PFSK-1 (cell line): ENCODE measurements at regions not wholly inside any gene's neighbourhood (a gene's known extent, or its start where the extent isn't known, plus 50 kb on each side); places are given as distances from the start of the nearest gene placed in this dataset.

Source experiments
- FOXP2 ChIP-seq: optimal IDR thresholded peaks from 2 replicates; pipeline ENCODE3; 2011; ENCODE audit warnings: borderline replicate concordance, control low read depth, inconsistent platforms; ENCODE audit not compliant: insufficient read depth; ENCODE audit errors: extremely low read length, extremely low read depth
- POLR2AphosphoS5 ChIP-seq: IDR thresholded peaks from 2 replicates; pipeline ENCODE4 v1.6.1; 2012; ENCODE audit warnings: low read depth, mild to moderate bottlenecking, control low read depth, low read length, moderate library complexity
- SIN3A ChIP-seq: IDR thresholded peaks from 2 replicates; pipeline ENCODE4 v1.6.1; 2012; ENCODE audit warnings: mild to moderate bottlenecking, low read length, moderate library complexity, borderline replicate concordance; ENCODE audit not compliant: insufficient read depth
- TAF1 ChIP-seq: IDR thresholded peaks from 2 replicates; pipeline ENCODE4 v1.6.1; 2012; ENCODE audit warnings: low read length, control low read depth, borderline replicate concordance; ENCODE audit not compliant: insufficient read depth
- TF ChIP-seq, protein P1 (sequence below), 2 experiments: IDR thresholded peaks; 2 replicates each; pipeline versions ENCODE4 v1.6.1 to v1.8.0; 2011 to 2012; ENCODE audit warnings: low read depth in 2 of 2, low read length in 2 of 2, control low read depth in 1 of 2, inconsistent platforms in 1 of 2, mild to moderate bottlenecking in 1 of 2, moderate library complexity in 1 of 2; ENCODE audit not compliant: insufficient read depth in 1 of 2

DNA sequence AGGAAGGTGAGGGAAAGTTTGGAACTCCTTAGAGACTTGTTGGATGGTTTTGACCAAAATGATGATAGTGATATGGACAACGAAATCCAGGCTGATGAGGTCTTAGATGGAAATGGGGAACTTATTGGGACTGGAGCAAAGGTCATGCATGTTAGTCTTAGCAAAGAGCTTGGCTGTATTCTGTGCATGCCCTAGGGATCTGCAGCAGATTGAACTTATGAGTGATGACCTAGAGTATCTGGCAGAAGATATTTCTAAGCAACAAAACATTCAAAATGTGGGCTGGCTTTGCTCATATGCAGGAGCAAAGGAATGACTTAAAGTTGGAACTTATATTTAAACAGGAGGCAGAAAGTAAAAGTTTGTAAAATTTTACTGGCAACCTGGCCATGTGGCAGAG is 489.3 kb upstream of the DIPK2B start:
- no peak for TF ChIP-seq POLR2AphosphoS5
- no peak for TF ChIP-seq TAF1
- no peak for TF ChIP-seq SIN3A
- TF ChIP-seq FOXP2: no peak
- TF ChIP-seq, protein P1, sequence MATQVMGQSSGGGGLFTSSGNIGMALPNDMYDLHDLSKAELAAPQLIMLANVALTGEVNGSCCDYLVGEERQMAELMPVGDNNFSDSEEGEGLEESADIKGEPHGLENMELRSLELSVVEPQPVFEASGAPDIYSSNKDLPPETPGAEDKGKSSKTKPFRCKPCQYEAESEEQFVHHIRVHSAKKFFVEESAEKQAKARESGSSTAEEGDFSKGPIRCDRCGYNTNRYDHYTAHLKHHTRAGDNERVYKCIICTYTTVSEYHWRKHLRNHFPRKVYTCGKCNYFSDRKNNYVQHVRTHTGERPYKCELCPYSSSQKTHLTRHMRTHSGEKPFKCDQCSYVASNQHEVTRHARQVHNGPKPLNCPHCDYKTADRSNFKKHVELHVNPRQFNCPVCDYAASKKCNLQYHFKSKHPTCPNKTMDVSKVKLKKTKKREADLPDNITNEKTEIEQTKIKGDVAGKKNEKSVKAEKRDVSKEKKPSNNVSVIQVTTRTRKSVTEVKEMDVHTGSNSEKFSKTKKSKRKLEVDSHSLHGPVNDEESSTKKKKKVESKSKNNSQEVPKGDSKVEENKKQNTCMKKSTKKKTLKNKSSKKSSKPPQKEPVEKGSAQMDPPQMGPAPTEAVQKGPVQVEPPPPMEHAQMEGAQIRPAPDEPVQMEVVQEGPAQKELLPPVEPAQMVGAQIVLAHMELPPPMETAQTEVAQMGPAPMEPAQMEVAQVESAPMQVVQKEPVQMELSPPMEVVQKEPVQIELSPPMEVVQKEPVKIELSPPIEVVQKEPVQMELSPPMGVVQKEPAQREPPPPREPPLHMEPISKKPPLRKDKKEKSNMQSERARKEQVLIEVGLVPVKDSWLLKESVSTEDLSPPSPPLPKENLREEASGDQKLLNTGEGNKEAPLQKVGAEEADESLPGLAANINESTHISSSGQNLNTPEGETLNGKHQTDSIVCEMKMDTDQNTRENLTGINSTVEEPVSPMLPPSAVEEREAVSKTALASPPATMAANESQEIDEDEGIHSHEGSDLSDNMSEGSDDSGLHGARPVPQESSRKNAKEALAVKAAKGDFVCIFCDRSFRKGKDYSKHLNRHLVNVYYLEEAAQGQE (IDR thresholded peaks at IDR 0.05; ENCODE audit: insufficient read depth in 1 of 2, low read depth in 2 of 2, low read length in 2 of 2): no peak

DNA sequence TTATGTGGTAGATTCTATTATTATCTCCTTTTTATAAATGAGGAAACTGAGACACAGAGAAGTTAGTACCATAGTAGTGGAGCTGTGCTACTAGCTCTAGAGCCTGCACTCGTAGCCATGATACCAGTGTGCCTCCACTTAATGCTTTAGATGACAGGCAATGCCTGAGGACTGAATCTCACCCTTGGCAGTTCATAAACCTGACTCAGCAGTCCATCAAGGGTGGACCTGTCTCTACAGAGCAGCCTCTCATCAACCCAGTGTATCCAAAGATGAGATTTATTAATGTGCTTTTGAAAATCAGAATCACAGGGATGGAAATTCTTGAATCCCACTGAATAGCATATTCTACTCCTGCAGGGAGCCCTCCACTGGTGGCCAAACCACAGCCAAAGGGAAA is 483.2 kb upstream of the DIPK2B start:
- TF ChIP-seq FOXP2 (no peak), SIN3A (no peak), POLR2AphosphoS5 (no peak), TAF1 (no peak)
- TF ChIP-seq, protein P1 (IDR thresholded peaks at IDR 0.05; ENCODE audit: insufficient read depth in 1 of 2, low read depth in 2 of 2, low read length in 2 of 2): no peak

DNA sequence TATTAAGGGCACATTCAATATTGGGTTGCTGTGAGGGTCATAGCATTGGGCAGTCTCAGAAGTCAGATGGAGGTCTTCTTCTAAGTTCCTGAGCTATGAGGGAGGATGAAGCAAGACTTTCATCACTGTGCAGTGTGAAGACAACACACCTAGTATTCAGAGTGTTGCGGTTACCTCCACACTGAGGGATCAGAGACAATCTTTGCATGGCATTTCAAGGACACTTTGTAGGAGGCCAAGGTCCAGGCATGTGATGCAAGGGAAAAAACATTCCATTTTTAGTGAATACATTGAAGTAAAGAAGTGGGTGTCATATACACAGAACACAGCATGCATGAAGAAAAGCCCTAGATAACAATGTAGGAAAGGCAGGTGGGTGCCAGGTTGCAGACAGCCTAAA is 481.2 kb upstream of the DIPK2B start:
- TF ChIP-seq, protein P1 (IDR thresholded peaks at IDR 0.05; ENCODE audit: insufficient read depth in 1 of 2, low read depth in 2 of 2, low read length in 2 of 2): no peak
- TF ChIP-seq POLR2AphosphoS5 (no peak), FOXP2 (no peak), SIN3A (no peak), TAF1 (no peak)

DNA sequence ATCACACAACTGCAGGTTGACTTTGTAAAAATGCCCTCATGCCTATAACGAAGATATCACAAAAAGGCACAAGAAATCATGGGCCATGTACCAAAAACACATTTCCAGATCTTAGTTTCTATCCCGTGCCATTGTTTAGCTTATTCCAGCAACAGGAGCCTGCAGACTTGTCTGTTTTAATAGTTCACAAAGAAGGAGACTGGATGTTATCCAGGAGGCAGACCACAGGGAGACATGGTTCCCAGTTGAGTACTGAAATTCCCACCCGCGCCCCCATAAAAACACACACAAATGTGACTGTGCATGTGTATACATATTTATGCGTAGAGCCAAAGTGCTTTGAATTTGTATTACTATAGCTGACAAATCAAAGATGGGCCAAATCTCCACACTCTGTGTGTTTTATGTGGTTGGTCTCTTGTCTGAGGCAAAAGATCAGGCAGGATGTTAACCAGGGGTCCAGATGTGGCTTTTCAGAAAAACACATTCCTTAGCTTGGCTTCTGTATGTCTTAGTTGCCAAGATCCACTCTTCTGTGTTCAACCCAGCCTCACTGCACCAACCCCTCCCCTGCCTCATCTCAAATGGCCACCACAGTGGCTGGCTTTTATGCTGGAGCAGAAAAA is 469.2 kb upstream of the DIPK2B start:
- TF ChIP-seq SIN3A: no peak

DNA sequence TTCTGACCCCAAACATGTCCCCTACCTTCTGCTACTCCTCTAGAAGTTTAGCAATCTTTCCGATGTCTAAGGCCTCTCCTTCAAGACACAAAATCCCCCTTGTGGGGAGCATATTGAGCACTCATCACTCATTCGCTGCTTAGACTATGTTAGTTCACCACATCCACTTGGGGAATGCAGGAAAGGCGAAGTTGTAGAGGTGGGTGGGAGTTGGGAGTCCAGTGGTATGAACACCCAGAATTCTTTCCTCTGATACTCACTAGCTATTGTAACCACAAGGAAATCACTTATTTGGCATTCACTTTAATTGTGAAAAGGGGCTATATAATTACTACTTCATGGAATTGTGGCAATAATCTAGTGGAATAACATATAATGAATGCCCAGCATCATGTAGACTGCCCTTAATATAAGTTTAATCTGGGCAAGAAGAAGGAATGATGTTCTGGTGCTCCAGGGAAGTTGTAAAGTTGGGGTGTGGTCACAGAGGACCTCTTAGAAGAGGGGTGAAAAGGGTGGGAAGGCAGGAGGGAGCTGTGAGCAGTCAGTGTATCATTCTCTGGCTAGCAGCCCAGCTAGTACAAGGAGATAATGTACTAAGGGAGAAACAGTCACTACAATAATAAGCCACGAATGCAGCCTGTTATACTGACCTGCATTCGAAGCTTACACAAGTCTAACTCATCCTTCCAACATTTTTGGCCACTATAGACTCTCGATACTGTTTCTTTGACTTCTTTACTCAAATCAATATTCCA is 468.2 kb upstream of the DIPK2B start:
- TF ChIP-seq TAF1 (no peak), POLR2AphosphoS5 (no peak), FOXP2 (no peak), SIN3A (no peak)
- TF ChIP-seq, protein P1 (IDR thresholded peaks at IDR 0.05; ENCODE audit: insufficient read depth in 1 of 2, low read depth in 2 of 2, low read length in 2 of 2): no peak
